Common myeloid progenitor, CD34-positive (primary cell): ENCODE measurements at regions not wholly inside any gene's neighbourhood (a gene's known extent, or its start where the extent isn't known, plus 50 kb on each side); places are given as distances from the start of the nearest gene placed in this dataset.

ENCODE experiments used
- CTCF ChIA-PET: fragments of 350-600 bp; sonication (Branson Sonifier 250); formaldehyde crosslinking; loops from one replicate; lab custom pipeline; 2021; ENCODE audit warnings: antibody characterized with exemption; lab: Charles Lee
- POLR2A ChIA-PET: fragments of 350-600 bp; sonication (Branson Sonifier 250); formaldehyde crosslinking; loops from one replicate; lab custom pipeline; 2021; ENCODE audit warnings: antibody characterized with exemption; lab: Charles Lee
- DNase-seq, 3 donors: peaks; one replicate each; pipeline versions ENCODE4 v3.0.0 to v3.0.0-alpha.2; 2013
- H3K27ac ChIP-seq, 2 experiments: 1 replicate in 1 of 2; 2 replicates in 1 of 2; pipeline ENCODE4 v1.7.0; 2013; ENCODE audit warnings: inconsistent platforms in 2 of 2, low read length in 2 of 2, mild to moderate bottlenecking in 2 of 2, low read depth in 1 of 2, moderate library complexity in 1 of 2; ENCODE audit not compliant: severe bottlenecking in 2 of 2, insufficient read depth in 1 of 2, poor library complexity in 1 of 2
- H3K27me3 ChIP-seq, 5 experiments: replicated peaks in 2 of 5; 1 replicate in 3 of 5; 2 replicates in 2 of 5; pipeline versions ENCODE4 v1.6.1 to v1.7.0; 2013; ENCODE audit warnings: low read length in 4 of 5, mild to moderate bottlenecking in 2 of 5, moderate library complexity in 2 of 5, inconsistent platforms in 1 of 5; ENCODE audit not compliant: insufficient read depth in 5 of 5, control insufficient read depth in 4 of 5
- H3K36me3 ChIP-seq, 4 experiments: 1 replicate in 2 of 4; 2 replicates in 2 of 4; pipeline versions ENCODE4 v1.6.1 to v1.7.0; 2013; ENCODE audit warnings: low read length in 3 of 4, control low read depth in 1 of 4, mild to moderate bottlenecking in 1 of 4; ENCODE audit not compliant: control insufficient read depth in 4 of 4, insufficient read depth in 4 of 4
- H3K4me1 ChIP-seq, 4 experiments: 1 replicate in 3 of 4; 2 replicates in 1 of 4; pipeline versions ENCODE4 v1.6.1 to v1.7.1; 2013; ENCODE audit warnings: low read length in 3 of 4, mild to moderate bottlenecking in 3 of 4, control low read depth in 1 of 4, inconsistent platforms in 1 of 4, moderate library complexity in 1 of 4; ENCODE audit not compliant: control insufficient read depth in 4 of 4, insufficient read depth in 4 of 4; ENCODE audit errors: control extremely low read depth in 1 of 4
- H3K4me3 ChIP-seq, 7 experiments: 1 replicate in 4 of 7; 2 replicates in 3 of 7; pipeline versions ENCODE4 v1.5.1 to v1.7.0; 2013; ENCODE audit warnings: mild to moderate bottlenecking in 7 of 7, low read length in 6 of 7, moderate library complexity in 6 of 7, inconsistent platforms in 2 of 7, low read depth in 2 of 7, control low read depth in 1 of 7; ENCODE audit not compliant: insufficient read depth in 4 of 7, control insufficient read depth in 1 of 7; ENCODE audit errors: extremely low read depth in 1 of 7
- H3K9me3 ChIP-seq, 5 experiments: 1 replicate in 4 of 5; 2 replicates in 1 of 5; pipeline versions ENCODE4 v1.6.1 to v1.7.1; 2013; ENCODE audit warnings: low read length in 4 of 5, mild to moderate bottlenecking in 2 of 5, inconsistent platforms in 1 of 5, low read depth in 1 of 5, moderate library complexity in 1 of 5; ENCODE audit not compliant: control insufficient read depth in 4 of 5, insufficient read depth in 2 of 5; ENCODE audit errors: control extremely low read depth in 1 of 5
- WGBS: methylation state at CpG from one replicate; pipeline ENCODE4 v1.1.5; 2013; ENCODE audit not compliant: insufficient coverage; 5-methylcytosine and 5-hydroxymethylcytosine counted together

DNA sequence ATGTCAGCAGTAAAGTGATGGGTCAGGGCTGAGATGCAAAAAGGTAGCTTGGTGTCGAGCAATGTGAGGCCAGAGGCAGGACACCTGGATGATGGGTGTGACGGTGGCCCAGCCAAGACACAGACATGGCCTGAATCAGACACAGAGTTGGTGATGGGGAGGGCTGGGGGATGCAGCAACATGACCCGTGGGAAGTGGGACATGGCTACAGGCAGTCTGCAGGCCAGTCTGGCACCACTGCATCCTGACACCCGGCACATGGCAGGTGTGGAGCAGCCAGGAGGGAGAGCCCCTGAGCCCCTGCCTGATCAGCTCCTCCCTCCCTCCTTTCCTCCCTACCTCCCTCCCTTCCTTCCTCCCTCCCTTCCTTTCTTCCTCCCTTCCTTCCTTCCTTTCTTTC lies 114.8 kb upstream of the WDR11 start:
- CTCF ChIA-PET, result interaction anchor here (0.7 to 3.7 kb wide), 10 partner anchors 10 to 311 kb away, joined by 3 to 37 read pairs (median 4); no protein-coding TSS in a partner anchor
- Histone ChIP-seq H3K27ac (no peak overlapping the region), H3K27me3 (no peaks in the 10 kb centered on the region), H3K9me3 (no peaks in the 10 kb centered on the region), H3K36me3 (no peaks in the 10 kb centered on the region), H3K4me3 (no peak overlapping the region), H3K4me1 (no peaks in the 10 kb centered on the region)
- 84% methylated on average over 3 of the region's 4 CpGs for WGBS
- no peak for DNase-seq
- POLR2A ChIA-PET, result no interaction called here

DNA sequence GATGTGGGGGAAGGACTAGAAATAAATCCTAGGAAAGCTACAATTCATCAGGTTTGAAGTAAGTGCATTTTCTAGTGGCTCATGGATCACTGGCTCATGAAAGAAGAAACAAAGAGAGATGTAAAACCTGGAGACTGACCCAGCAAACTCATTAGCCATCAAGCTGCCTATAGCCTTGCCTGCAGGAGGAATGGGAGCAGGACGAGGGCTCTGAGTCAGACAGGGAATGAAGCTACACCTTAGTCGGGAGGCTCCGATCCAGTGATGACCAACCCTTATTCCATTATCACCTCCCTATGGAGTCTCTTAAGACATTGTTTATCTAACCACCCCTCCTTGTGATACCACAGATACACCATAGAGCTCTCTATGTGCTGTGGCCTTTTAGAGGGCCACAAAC lies 112.5 kb upstream of the WDR11 start:
- H3K27ac ChIP-seq, result no peak overlapping the region
- no peak overlapping the region for H3K4me3 ChIP-seq
- CTCF ChIA-PET, result interaction anchor here (0.9 to 1.2 kb wide), 4 partner anchors 9 to 303 kb away, joined by 3 read pairs; no protein-coding TSS in a partner anchor
- no peaks in the 10 kb centered on the region for H3K27me3 ChIP-seq
- WGBS, result 100% methylated on average over 3 of the region's 3 CpGs
- no peaks in the 10 kb centered on the region for H3K9me3 ChIP-seq
- no peaks in the 10 kb centered on the region for H3K4me1 ChIP-seq
- POLR2A ChIA-PET, result no interaction called here
- no peak for DNase-seq
- H3K36me3 ChIP-seq, result no peaks in the 10 kb centered on the region

DNA sequence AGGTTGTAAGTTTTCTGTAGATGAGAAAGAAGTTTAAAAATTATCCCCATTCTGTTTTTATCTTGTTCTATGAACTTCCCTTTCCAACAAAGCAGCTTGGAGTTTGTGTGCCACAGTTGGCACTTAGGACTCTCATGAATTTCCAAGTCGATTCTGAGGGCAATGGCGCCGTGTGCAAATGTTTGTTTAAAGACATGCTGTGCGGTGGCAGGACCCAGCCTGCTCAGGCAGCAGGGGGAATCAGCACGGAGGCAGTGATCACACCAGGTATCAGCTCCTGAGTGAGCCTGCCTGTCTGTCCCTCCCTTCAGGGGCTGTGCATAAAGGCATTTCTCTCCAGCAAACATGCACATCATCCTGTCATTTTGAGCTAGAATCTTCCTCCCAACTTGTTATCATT lies 109.8 kb upstream of the WDR11 start:
- Histone ChIP-seq H3K27ac (no peak overlapping the region), H3K27me3 (no peaks in the 10 kb centered on the region), H3K36me3 (no peaks in the 10 kb centered on the region), H3K4me3 (no peak overlapping the region), H3K9me3 (no peaks in the 10 kb centered on the region), H3K4me1 (no peaks in the 10 kb centered on the region)
- DNase-seq, result no peak
- ChIA-PET POLR2A (no interaction called here), CTCF (interaction anchor here (0.8 to 1.9 kb wide), 2 partner anchors 316 to 319 kb away, joined by 3 to 4 read pairs; no protein-coding TSS in a partner anchor)
- WGBS, result 93% methylated on average over 5 of the region's 5 CpGs

DNA sequence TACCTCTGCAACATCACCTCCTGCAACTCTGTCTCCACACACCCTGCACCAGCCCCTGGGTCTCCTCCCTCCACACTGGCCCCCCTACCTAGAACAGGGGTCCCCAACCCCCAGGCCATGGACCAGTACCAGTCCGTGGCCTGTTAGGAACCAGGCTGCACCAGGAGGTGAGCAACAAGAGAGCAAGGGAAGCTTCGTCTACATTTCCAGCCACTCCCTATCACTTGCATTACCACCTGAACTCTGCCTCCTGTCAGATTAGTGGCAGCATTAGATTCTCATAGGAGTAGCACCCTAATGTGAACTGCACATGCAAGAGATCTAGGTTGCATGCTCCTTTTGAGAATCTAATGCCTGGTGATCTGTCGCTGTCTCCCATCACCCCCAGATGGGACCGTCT lies 108.8 kb upstream of the WDR11 start:
- Histone ChIP-seq H3K4me3 (no peak overlapping the region), H3K9me3 (no peaks in the 10 kb centered on the region), H3K36me3 (no peaks in the 10 kb centered on the region), H3K27ac (no peak overlapping the region), H3K27me3 (no peaks in the 10 kb centered on the region), H3K4me1 (no peaks in the 10 kb centered on the region)
- POLR2A ChIA-PET, result no interaction called here
- DNase-seq, result no peak
- WGBS, result 88% methylated on average over 2 of the region's 4 CpGs
- CTCF ChIA-PET, result no interaction called here

DNA sequence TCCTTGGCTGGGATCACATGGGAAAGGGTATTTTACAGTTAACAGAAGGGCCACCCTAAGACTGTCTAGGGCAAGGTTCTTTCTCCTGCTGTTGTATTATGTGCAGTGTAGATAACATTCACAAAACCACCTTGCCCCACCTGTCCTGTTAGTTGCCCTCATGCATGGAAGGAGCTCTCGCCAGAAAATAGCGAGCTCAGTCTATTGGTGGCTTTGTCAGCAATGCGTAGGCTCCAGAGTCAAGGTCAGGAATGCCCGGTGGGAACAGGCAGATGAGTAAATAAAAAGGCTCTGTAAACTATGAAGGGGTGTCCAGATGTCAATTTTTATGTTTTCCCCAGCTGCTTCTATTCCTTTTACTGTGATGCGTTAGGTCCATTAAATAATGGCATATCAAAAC lies 107.1 kb upstream of the WDR11 start:
- H3K27me3 ChIP-seq, result no peaks in the 10 kb centered on the region
- no peaks in the 10 kb centered on the region for H3K9me3 ChIP-seq
- ChIA-PET POLR2A (no interaction called here), CTCF (no interaction called here)
- no peak overlapping the region for H3K4me3 ChIP-seq
- H3K27ac ChIP-seq, result no peak overlapping the region
- WGBS, result 94% methylated on average over 5 of the region's 5 CpGs
- H3K4me1 ChIP-seq, result no peaks in the 10 kb centered on the region
- H3K36me3 ChIP-seq, result no peaks in the 10 kb centered on the region
- DNase-seq, result no peak

DNA sequence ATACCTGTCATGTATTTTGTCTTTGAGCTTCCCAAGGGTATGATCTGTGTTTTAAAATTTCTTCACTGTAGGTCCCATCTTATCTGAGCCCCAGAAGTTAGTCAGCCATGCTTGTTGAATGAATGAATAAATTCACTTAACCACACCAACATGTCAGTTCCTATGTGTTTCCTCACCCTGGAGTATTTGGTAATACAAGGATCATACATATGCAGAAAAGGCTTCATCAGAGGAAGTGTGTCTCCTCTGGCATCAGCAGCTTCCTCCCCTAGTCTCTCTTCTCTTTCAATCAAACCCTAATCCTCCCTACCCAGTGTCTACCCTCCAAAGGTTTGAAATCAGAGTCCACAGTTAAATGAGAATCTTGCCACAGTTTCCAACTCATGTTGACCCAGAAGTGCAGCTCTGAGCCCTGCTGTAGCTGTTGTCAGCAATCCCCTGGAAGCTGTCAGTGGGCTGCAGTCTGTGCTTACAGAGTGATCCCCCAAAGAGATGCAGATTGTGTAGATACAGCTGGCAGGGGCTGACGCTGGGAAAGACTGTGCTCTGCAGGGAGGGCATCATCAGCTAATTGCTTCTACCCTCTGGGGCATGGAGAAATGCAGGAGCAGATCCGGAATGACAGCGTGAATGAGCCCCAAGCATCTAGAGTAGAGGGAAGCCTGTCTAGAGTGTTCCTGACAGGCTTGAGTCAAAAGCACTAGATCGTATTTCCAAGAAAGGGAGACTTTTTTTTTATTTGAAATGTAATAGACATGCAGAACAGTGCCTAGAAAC lies 105.0 kb upstream of the WDR11 start:
- 73% methylated on average over 3 of the region's 4 CpGs for WGBS
- DNase-seq, result no peak
- CTCF ChIA-PET, result interaction anchor here (1.5 to 2.8 kb wide), 2 partner anchors 11 to 18 kb away, joined by 3 to 10 read pairs; no protein-coding TSS in a partner anchor

DNA sequence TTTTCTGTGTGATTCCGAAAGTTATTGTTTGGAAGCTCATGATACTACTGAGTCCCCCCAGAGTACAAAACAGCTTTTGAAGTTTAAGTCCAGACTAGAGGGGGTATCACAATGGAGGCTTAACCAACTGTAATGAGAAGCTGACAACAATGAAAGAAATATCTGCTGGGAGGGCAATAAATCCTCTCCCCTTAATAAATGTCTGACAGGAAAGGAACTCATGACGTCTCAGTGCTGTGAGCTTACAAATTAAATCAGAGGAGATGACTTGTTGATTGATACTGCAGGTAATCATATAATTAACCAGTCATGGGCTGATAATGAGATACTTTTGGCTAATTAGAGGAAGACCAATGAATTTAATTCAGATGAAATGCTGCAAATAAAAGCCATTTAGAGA lies 102.6 kb upstream of the WDR11 start:
- Histone ChIP-seq H3K27ac (no peak overlapping the region), H3K27me3 (no peaks in the 10 kb centered on the region), H3K9me3 (no peaks in the 10 kb centered on the region), H3K36me3 (no peaks in the 10 kb centered on the region), H3K4me1 (peaks cover 0 to 13% (median 5%) of the 10 kb centered on the region in 4 experiments), H3K4me3 (no peak overlapping the region)
- ChIA-PET POLR2A (no interaction called here), CTCF (interaction anchor here (1.2 kb wide), 1 partner anchor 103 kb away, joined by 3 read pairs; no protein-coding TSS in a partner anchor)
- DNase-seq, result no peak
- WGBS, result 50% methylated on average over 2 of the region's 2 CpGs

More for the DNA sequence above, 105.0 kb upstream of the WDR11 start:
- Histone ChIP-seq H3K9me3 (no peaks in the 10 kb centered on the region), H3K27me3 (no peaks in the 10 kb centered on the region), H3K27ac (no peak overlapping the region), H3K36me3 (no peaks in the 10 kb centered on the region), H3K4me1 (peaks cover 0 to 13% (median 5%) of the 10 kb centered on the region in 4 experiments), H3K4me3 (no peak overlapping the region)
- POLR2A ChIA-PET, result no interaction called here
